HL-60 (cell line): ENCODE measurements at regions not wholly inside any gene's neighbourhood (a gene's known extent, or its start where the extent isn't known, plus 50 kb on each side); places are given as distances from the start of the nearest gene placed in this dataset.

Experiments used
- CTCF ChIP-seq: IDR thresholded peaks from one replicate; pipeline ENCODE4 v1.5.1; 2011; ENCODE audit warnings: low read length, control low read depth, inconsistent platforms; ENCODE audit not compliant: insufficient read depth
- GABPA ChIP-seq: IDR thresholded peaks from 2 replicates; pipeline ENCODE4 v1.6.1; 2012; ENCODE audit warnings: low read depth
- POLR2AphosphoS5 ChIP-seq: IDR thresholded peaks from 2 replicates; pipeline ENCODE4 v1.6.1; 2012; ENCODE audit warnings: low read depth
- REST ChIP-seq: IDR thresholded peaks from 2 replicates; pipeline ENCODE4 v1.6.1; 2012; ENCODE audit warnings: low read depth; ENCODE audit not compliant: insufficient replicate concordance

- no peak for TF ChIP-seq CTCF
- no peak for TF ChIP-seq REST
- TF ChIP-seq POLR2AphosphoS5, result no peak
- no peak for TF ChIP-seq GABPA
These were observed 102.7 kb upstream of the TOP1 start for GRCh38 chr20:40925829-40926510.
